ENCODE measurements at regions not wholly inside any gene's neighbourhood (a gene's known extent, or its start where the extent isn't known, plus 50 kb on each side); places are given as distances from the start of the nearest gene placed in this dataset.

DNA sequence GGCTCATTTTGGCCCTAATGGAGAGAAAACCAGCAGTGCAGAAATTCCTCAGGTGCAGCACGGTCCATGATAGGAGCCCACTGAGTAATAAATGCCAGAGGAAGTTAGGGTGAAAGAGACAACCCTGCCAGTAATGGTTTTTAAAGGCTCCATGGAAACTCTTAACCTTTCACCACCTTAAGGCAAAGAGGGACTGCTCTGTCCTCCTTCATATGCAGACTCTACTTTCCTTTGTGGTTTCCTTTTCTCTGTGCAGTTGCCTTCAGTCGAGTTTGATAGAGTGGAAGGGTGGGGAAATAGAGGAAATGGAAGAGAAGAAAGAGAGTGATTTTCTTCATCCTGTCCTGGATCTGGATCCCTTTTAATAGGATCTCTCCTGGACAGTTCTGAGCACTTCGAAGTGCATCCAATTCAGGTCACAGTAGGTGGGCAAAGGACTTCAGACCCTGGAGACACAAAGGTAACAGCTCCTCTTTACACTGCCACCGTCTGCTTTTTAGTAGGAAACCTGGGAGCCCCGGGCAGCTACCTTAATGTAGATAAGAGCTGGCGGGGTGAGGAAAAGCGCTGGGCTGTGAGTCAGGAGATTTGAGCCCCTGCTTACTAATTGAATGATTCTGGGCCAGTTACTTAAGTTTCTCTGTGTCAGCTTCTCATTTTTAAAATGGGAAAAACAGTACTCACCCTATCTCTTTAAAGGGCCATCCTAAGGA, 294.8 kb downstream of the KCNRG start:
- TF ChIP-seq, protein P1, sequence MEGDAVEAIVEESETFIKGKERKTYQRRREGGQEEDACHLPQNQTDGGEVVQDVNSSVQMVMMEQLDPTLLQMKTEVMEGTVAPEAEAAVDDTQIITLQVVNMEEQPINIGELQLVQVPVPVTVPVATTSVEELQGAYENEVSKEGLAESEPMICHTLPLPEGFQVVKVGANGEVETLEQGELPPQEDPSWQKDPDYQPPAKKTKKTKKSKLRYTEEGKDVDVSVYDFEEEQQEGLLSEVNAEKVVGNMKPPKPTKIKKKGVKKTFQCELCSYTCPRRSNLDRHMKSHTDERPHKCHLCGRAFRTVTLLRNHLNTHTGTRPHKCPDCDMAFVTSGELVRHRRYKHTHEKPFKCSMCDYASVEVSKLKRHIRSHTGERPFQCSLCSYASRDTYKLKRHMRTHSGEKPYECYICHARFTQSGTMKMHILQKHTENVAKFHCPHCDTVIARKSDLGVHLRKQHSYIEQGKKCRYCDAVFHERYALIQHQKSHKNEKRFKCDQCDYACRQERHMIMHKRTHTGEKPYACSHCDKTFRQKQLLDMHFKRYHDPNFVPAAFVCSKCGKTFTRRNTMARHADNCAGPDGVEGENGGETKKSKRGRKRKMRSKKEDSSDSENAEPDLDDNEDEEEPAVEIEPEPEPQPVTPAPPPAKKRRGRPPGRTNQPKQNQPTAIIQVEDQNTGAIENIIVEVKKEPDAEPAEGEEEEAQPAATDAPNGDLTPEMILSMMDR (conservative IDR thresholded peaks at IDR 0.05): no peak
- TF ChIP-seq EZH2 (IDR thresholded peaks at IDR 0.05; ENCODE audit: low read depth): no peak

Data from PC-9 (cell line).